ENCODE measurements at regions not wholly inside any gene's neighbourhood (a gene's known extent, or its start where the extent isn't known, plus 50 kb on each side); places are given as distances from the start of the nearest gene placed in this dataset.

GRCh38 chr20:23267909-23268308, 82.7 kb upstream of the NXT1 start:
- Histone ChIP-seq H3K9me3 (ENCODE audit: control insufficient read depth, insufficient read depth, low read depth, low read length) (no peaks in the 10 kb centered on the region), H3K36me3 (ENCODE audit: control insufficient read depth in 2 of 2, insufficient read depth in 1 of 2, low read length in 2 of 2) (no peaks in the 10 kb centered on the region), H3K27ac (ENCODE audit: extremely low read depth, low read depth, low read length) (no peak overlapping the region), H3K4me3 (ENCODE audit: low read depth, low read length) (no peak overlapping the region), H3K4me1 (ENCODE audit: control insufficient read depth, insufficient read depth, low read length) (no peaks in the 10 kb centered on the region)
- no peak for TF ChIP-seq ZNF350 (tag by site-specific recombination; IDR thresholded peaks at IDR 0.05)
- TF ChIP-seq ZNF202 (tag by site-specific recombination; IDR thresholded peaks at IDR 0.05; ENCODE audit: borderline replicate concordance): no peak
- no peak for TF ChIP-seq ZNF521 (tag by site-specific recombination; IDR thresholded peaks at IDR 0.05)
- no peak for TF ChIP-seq ZNF148 (tag by site-specific recombination; IDR thresholded peaks at IDR 0.05; ENCODE audit: borderline replicate concordance)
- TF ChIP-seq ZNF692 (tag by site-specific recombination; IDR thresholded peaks at IDR 0.05): no peak
- TF ChIP-seq PRDM4 (tag by site-specific recombination; IDR thresholded peaks at IDR 0.05): no peak
- no peak for TF ChIP-seq ATF2 (tag by site-specific recombination; IDR thresholded peaks at IDR 0.05; ENCODE audit: low read depth)
- no peak for TF ChIP-seq ZNF654 (tag by site-specific recombination; IDR thresholded peaks at IDR 0.05; ENCODE audit: low read depth)
- TF ChIP-seq ZNF596 (tag by site-specific recombination; IDR thresholded peaks at IDR 0.05): no peak
- TF ChIP-seq ZFP69B (tag by site-specific recombination; IDR thresholded peaks at IDR 0.05): no peak
- no peak for TF ChIP-seq ZNF776 (tag by site-specific recombination; IDR thresholded peaks at IDR 0.05; ENCODE audit: borderline replicate concordance)
- no peak for TF ChIP-seq ZNF571 (tag by site-specific recombination; IDR thresholded peaks at IDR 0.05)
- no peak for TF ChIP-seq ZNF621 (tag by site-specific recombination; IDR thresholded peaks at IDR 0.05)
- TF ChIP-seq ZIC2 (tag by site-specific recombination; IDR thresholded peaks at IDR 0.05): no peak
- no peak for TF ChIP-seq TRIM28 (IDR thresholded peaks at IDR 0.05; ENCODE audit: borderline replicate concordance, low read length)
- TF ChIP-seq GLI2 (tag by site-specific recombination; IDR thresholded peaks at IDR 0.05; ENCODE audit: borderline replicate concordance, low read depth): no peak
- TF ChIP-seq ZNF510 (tag by site-specific recombination; IDR thresholded peaks at IDR 0.05; ENCODE audit: insufficient replicate concordance): no peak
- TF ChIP-seq ZNF530 (tag by site-specific recombination; IDR thresholded peaks at IDR 0.05; ENCODE audit: low read depth): no peak
- TF ChIP-seq PRDM2 (tag by site-specific recombination; IDR thresholded peaks at IDR 0.05; ENCODE audit: borderline replicate concordance): no peak
- TF ChIP-seq ZNF280D (tag by site-specific recombination; IDR thresholded peaks at IDR 0.05): no peak
- ChIA-PET POLR2A (no interaction called here), CTCF (no interaction called here)
